GM23338 (cell line): ENCODE measurements at regions not wholly inside any gene's neighbourhood (a gene's known extent, or its start where the extent isn't known, plus 50 kb on each side); places are given as distances from the start of the nearest gene placed in this dataset.
A peak's percentile ranks its signal among the peaks of the same experiment; 100 is the strongest.

Experiments
- ATAC-seq: fragments of 200-7000 bp; cut with Tn5 transposase; 3 replicates; pipeline ENCODE4 v1.9.1; 2020
- DNase-seq: peaks from one replicate; pipeline ENCODE4 v3.0.0-alpha.2; 2015; ENCODE audit warnings: low spot score
- H2AFZ ChIP-seq: fragments of 200-600 bp; sonication (generic); 2 replicates; pipeline ENCODE4 v1.8.0; 2016; ENCODE audit warnings: antibody characterized with exemption, mild to moderate bottlenecking, moderate library complexity
- H3F3A ChIP-seq: fragments of 200-600 bp; sonication (generic); replicated peaks from 2 replicates; pipeline ENCODE4 v1.8.0; 2017; ENCODE audit warnings: antibody characterized with exemption, mixed run types, low read depth
- H3K27ac ChIP-seq: fragments of 200-600 bp; sonication (generic); 2 replicates; pipeline ENCODE4 v1.6.1; 2016; ENCODE audit warnings: low read depth
- H3K27me3 ChIP-seq: fragments of 200-600 bp; sonication (generic); 2 replicates; pipeline ENCODE4 v1.8.0; 2016; ENCODE audit warnings: mild to moderate bottlenecking, mixed run types, moderate library complexity; ENCODE audit not compliant: insufficient read depth
- H3K36me3 ChIP-seq: fragments of 200-600 bp; sonication (generic); 2 replicates; pipeline ENCODE4 v1.8.0; 2016; ENCODE audit warnings: mild to moderate bottlenecking; ENCODE audit not compliant: insufficient read depth
- H3K4me1 ChIP-seq: fragments of 200-600 bp; sonication (generic); 2 replicates; pipeline ENCODE4 v1.8.0; 2016; ENCODE audit warnings: mild to moderate bottlenecking, moderate library complexity; ENCODE audit not compliant: insufficient read depth
- H3K4me2 ChIP-seq: fragments of 200-600 bp; sonication (generic); 2 replicates; pipeline ENCODE4 v1.7.1; 2017; ENCODE audit warnings: mixed run types
- H3K4me3 ChIP-seq: fragments of 200-600 bp; sonication (generic); 2 replicates; pipeline ENCODE4 v1.6.1; 2016; ENCODE audit warnings: mixed run types
- H3K79me2 ChIP-seq: fragments of 200-600 bp; sonication (generic); replicated peaks from 2 replicates; pipeline ENCODE4 v1.8.0; 2017; ENCODE audit warnings: mild to moderate bottlenecking; ENCODE audit not compliant: insufficient read depth
- H3K9me2 ChIP-seq: fragments of 200-600 bp; sonication (generic); 2 replicates; pipeline ENCODE4 v1.8.0; 2017; ENCODE audit not compliant: insufficient read depth
- H4K20me1 ChIP-seq: fragments of 200-600 bp; sonication (generic); replicated peaks from 2 replicates; pipeline ENCODE4 v1.8.0; 2017; ENCODE audit warnings: mild to moderate bottlenecking; ENCODE audit not compliant: insufficient read depth
- H3K27ac Mint-ChIP-seq: 2 replicates; pipeline ENCODE4 v1.8.0; 2020; ENCODE audit warnings: inconsistent platforms, mild to moderate bottlenecking, moderate library complexity, mixed read lengths
- H3K27me3 Mint-ChIP-seq: 3 replicates; pipeline ENCODE4 v1.8.0; 2022; ENCODE audit warnings: low read depth, mild to moderate bottlenecking, moderate library complexity, mixed read lengths, inconsistent platforms; ENCODE audit not compliant: insufficient read depth, poor library complexity
- H3K36me3 Mint-ChIP-seq: 3 replicates; pipeline ENCODE4 v1.8.0; 2021; ENCODE audit warnings: low read depth, mild to moderate bottlenecking, inconsistent platforms, moderate library complexity, mixed read lengths
- H3K4me1 Mint-ChIP-seq: 3 replicates; pipeline ENCODE4 v1.8.0; 2020; ENCODE audit warnings: mild to moderate bottlenecking, inconsistent platforms, mixed read lengths
- H3K4me3 Mint-ChIP-seq: 3 replicates; pipeline ENCODE4 v1.8.0; 2021; ENCODE audit warnings: moderate library complexity, mild to moderate bottlenecking, inconsistent platforms, mixed read lengths
- H3K9me3 Mint-ChIP-seq: 3 replicates; pipeline ENCODE4 v1.8.0; 2020; ENCODE audit warnings: moderate library complexity, mild to moderate bottlenecking, inconsistent platforms, mixed read lengths
- CREB1 ChIP-seq: fragments of 250-450 bp; sonication (Bioruptor Pico); IDR thresholded peaks from 2 replicates; pipeline ENCODE4 v1.5.0; 2020; ENCODE audit warnings: low read depth, mild to moderate bottlenecking, moderate library complexity
- CTCF ChIP-seq, 2 experiments: fragments of 200-600 bp in 1 of 2; sonication (generic) in 1 of 2; conservative IDR thresholded peaks; 2 replicates each; pipeline versions ENCODE4 v1.5.1 to v1.6.1; 2016 to 2017; ENCODE audit warnings: antibody characterized with exemption in 2 of 2, low read depth in 2 of 2, mild to moderate bottlenecking in 2 of 2, moderate library complexity in 1 of 2
- ETS1 ChIP-seq: IDR thresholded peaks from 2 replicates; pipeline ENCODE4 v1.6.1; 2016; ENCODE audit warnings: antibody characterized with exemption
- EZH2 ChIP-seq: fragments of 200-600 bp; sonication (generic); IDR thresholded peaks from one replicate; pipeline ENCODE4 v1.8.0; 2017; ENCODE audit warnings: antibody characterized with exemption, mild to moderate bottlenecking, low read depth; ENCODE audit not compliant: unreplicated experiment
- EZH2phosphoT487 ChIP-seq: fragments of 200-600 bp; sonication (generic); IDR thresholded peaks from one replicate; pipeline ENCODE4 v1.8.1; 2018; ENCODE audit warnings: antibody characterized with exemption; ENCODE audit not compliant: unreplicated experiment
- JUNB ChIP-seq: IDR thresholded peaks from one replicate; pipeline ENCODE4 v1.6.1; 2016; ENCODE audit warnings: antibody characterized with exemption; ENCODE audit not compliant: unreplicated experiment
- NANOG ChIP-seq: IDR thresholded peaks from 2 replicates; pipeline ENCODE4 v1.6.1; 2016; ENCODE audit warnings: antibody characterized with exemption, borderline replicate concordance
- POLR2AphosphoS5 ChIP-seq: IDR thresholded peaks from 2 replicates; pipeline ENCODE4 v1.6.1; 2016; ENCODE audit warnings: antibody characterized with exemption, low read depth
- REST ChIP-seq: IDR thresholded peaks from one replicate; pipeline ENCODE4 v1.6.1; 2018; ENCODE audit warnings: antibody characterized with exemption; ENCODE audit not compliant: unreplicated experiment
- STAT1 ChIP-seq: IDR thresholded peaks from one replicate; pipeline ENCODE4 v1.6.1; 2016; ENCODE audit warnings: antibody characterized with exemption; ENCODE audit not compliant: unreplicated experiment
- ZNF114 ChIP-seq: fragments of 250-450 bp; sonication (Bioruptor Pico); IDR thresholded peaks from 2 replicates; pipeline ENCODE4 v1.5.0; 2020; ENCODE audit warnings: mild to moderate bottlenecking, moderate library complexity
- ZNF331 ChIP-seq: fragments of 250-450 bp; sonication (Bioruptor Pico); IDR thresholded peaks from 2 replicates; pipeline ENCODE4 v1.5.0; 2020; ENCODE audit warnings: low read depth, mild to moderate bottlenecking, moderate library complexity
- ZNF462 ChIP-seq: fragments of 250-450 bp; sonication (Bioruptor Pico); IDR thresholded peaks from 2 replicates; pipeline ENCODE4 v1.5.0; 2020; ENCODE audit warnings: mild to moderate bottlenecking, moderate library complexity

- no peaks in the 10 kb centered on the region for H4K20me1 ChIP-seq
- H3K36me3 ChIP-seq = no peaks in the 10 kb centered on the region
- H3K27me3 ChIP-seq = no peaks in the 10 kb centered on the region
- Mint-ChIP-seq H3K4me3 (no peak overlapping the region), H3K36me3 (peaks cover 3% of the 10 kb centered on the region; the same call in 2 of the 3 replicates), H3K9me3 (no peaks in the 10 kb centered on the region), H3K27me3 (peaks cover 4% of the 10 kb centered on the region), H3K4me1 (peaks cover 42% of the 10 kb centered on the region), H3K27ac (no peak overlapping the region)
- no peak overlapping the region for H3K27ac ChIP-seq
- H3K9me2 ChIP-seq = 0 out of 2 replicates have a peak, but pooled peaks cover 3% of the 10 kb centered on the region
- ATAC-seq = no peak
- peak overlapping the region; percentile 82 for H2AFZ ChIP-seq
- TF ChIP-seq EZH2 (no peak), ZNF331 (CRISPR knock-in tag) (no peak), ZNF114 (CRISPR knock-in tag) (no peak), JUNB (no peak), STAT1 (no peak), ZNF462 (CRISPR knock-in tag) (no peak), REST (no peak), CTCF (conservative IDR thresholded peaks at IDR 0.05; ENCODE audit: low read depth in 2 of 2) (no peak), CREB1 (CRISPR knock-in tag) (no peak), EZH2phosphoT487 (no peak), NANOG (no peak), ETS1 (no peak), POLR2AphosphoS5 (no peak)
- H3F3A ChIP-seq = no peaks in the 10 kb centered on the region
- H3K4me1 ChIP-seq = peaks cover 27% of the 10 kb centered on the region
- DNase-seq = no peak
- H3K79me2 ChIP-seq = no peaks in the 10 kb centered on the region
- no peak overlapping the region for H3K4me2 ChIP-seq
- no peak overlapping the region for H3K4me3 ChIP-seq
Measured at GRCh38 chr2:220509096-220509757, 881.8 kb downstream of the SLC4A3 start.
